GM12864 (cell line): ENCODE measurements at regions not wholly inside any gene's neighbourhood (a gene's known extent, or its start where the extent isn't known, plus 50 kb on each side); places are given as distances from the start of the nearest gene placed in this dataset.

Experiments used
- DNase-seq: peaks from one replicate; pipeline ENCODE4 v3.0.0-alpha.2; 2011; ENCODE audit warnings: low read depth
- H3K4me3 ChIP-seq: 2 replicates; pipeline ENCODE4 v1.5.1; 2011; ENCODE audit warnings: mild to moderate bottlenecking, low read depth, low read length, control low read depth
- TF ChIP-seq, protein P1 (sequence below): IDR thresholded peaks from 2 replicates; pipeline ENCODE4 v1.5.1; 2011; ENCODE audit warnings: low read depth, mild to moderate bottlenecking, moderate library complexity, low read length, control low read depth, inconsistent platforms; ENCODE audit errors: missing control alignments

DNA sequence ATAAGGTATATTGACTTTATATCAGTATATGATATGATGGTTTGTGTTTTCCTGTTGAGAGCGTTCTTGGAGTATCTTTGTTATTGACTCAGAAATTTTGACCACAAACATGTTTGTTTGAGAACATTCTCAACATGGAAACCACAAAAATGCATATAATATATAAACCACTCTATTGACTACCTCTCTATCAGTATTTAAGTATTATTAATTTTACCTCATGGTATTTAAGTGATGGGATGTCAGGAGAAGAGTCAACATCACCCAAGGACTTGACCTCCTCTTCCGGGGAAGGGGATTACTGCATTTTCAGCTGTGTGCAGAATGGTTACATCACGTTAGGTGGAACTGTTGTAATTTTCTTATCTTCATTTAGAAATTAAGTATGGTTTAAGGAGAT lies 54.3 kb upstream of the PUDP start:
- no peak for DNase-seq
- H3K4me3 ChIP-seq = no peak overlapping the region
- TF ChIP-seq, protein P1, sequence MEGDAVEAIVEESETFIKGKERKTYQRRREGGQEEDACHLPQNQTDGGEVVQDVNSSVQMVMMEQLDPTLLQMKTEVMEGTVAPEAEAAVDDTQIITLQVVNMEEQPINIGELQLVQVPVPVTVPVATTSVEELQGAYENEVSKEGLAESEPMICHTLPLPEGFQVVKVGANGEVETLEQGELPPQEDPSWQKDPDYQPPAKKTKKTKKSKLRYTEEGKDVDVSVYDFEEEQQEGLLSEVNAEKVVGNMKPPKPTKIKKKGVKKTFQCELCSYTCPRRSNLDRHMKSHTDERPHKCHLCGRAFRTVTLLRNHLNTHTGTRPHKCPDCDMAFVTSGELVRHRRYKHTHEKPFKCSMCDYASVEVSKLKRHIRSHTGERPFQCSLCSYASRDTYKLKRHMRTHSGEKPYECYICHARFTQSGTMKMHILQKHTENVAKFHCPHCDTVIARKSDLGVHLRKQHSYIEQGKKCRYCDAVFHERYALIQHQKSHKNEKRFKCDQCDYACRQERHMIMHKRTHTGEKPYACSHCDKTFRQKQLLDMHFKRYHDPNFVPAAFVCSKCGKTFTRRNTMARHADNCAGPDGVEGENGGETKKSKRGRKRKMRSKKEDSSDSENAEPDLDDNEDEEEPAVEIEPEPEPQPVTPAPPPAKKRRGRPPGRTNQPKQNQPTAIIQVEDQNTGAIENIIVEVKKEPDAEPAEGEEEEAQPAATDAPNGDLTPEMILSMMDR = no peak

DNA sequence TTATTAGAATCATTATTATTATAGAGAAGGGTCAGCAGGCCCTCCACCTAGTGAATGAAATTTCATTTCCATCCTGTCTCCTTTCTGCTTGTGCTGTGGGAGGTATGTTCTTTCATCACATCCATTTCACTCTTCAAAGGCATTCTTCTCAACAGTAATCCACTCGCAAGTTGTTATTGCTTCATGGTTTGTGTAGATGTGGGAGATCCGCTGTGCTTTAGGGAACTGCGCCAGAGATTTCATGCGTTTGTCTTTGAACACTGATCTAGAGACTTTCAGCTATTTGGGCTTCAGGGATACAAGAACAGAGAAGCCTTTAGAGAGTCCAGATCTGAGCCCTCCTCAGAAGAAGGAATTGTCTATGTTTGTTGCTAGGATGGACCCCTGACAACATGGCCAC lies 53.5 kb upstream of the PUDP start:
- DNase-seq = no peak
- no peak overlapping the region for H3K4me3 ChIP-seq
- TF ChIP-seq, protein P1 = no peak

DNA sequence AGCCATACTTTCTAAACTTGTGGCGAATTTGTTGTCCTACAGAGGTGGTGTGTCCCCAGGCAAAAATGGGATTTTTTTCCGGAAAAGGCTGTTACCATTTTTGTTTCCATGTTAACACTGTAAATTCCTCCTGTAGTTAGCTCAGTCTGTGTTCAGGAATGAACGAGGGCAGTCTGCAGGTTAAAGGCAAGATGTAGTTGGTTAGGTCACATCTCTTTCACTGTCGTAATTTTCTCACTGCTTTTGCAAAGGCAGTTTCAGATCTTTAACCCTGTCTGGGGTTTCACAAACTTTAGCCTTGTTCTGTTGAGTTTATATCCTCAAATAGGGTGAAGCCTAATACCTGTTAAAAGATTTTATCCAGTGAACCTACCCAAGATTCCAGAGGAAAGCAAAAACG lies 50.5 kb upstream of the PUDP start:
- DNase-seq = no peak
- H3K4me3 ChIP-seq = no peak overlapping the region
- TF ChIP-seq, protein P1 = no peak
